CD4-positive, alpha-beta T cell (primary cell): ENCODE measurements at regions not wholly inside any gene's neighbourhood (a gene's known extent, or its start where the extent isn't known, plus 50 kb on each side); places are given as distances from the start of the nearest gene placed in this dataset.

Experiments used
- ATAC-seq: fragments of 200-7000 bp; cut with Tn5 transposase; one replicate; pipeline ENCODE4 v1.10.0; 2022; ENCODE audit warnings: mild to moderate bottlenecking; ENCODE audit not compliant: poor library complexity
- CTCF ChIA-PET: fragments of 350-600 bp; sonication (Branson Sonifier 250); formaldehyde crosslinking; loops from one replicate; lab custom pipeline; 2021; ENCODE audit warnings: antibody characterized with exemption, inconsistent platforms; lab: Charles Lee
- POLR2A ChIA-PET: fragments of 350-600 bp; sonication (Branson Sonifier 250); formaldehyde crosslinking; loops from one replicate; lab custom pipeline; 2021; ENCODE audit warnings: antibody characterized with exemption, inconsistent platforms; lab: Charles Lee
- DNase-seq, 14 experiments: peaks; one replicate each; pipeline ENCODE4 v3.0.0-alpha.2; 2013 to 2020; ENCODE audit warnings: mixed read lengths in 2 of 14
- H3K27ac ChIP-seq, 2 donors: one replicate each; pipeline versions ENCODE4 v1.5.1 to v1.7.0; 2013; ENCODE audit warnings: low read length in 2 of 2, low read depth in 1 of 2, mild to moderate bottlenecking in 1 of 2
- H3K27me3 ChIP-seq, 2 experiments: 1 replicate in 1 of 2; 2 replicates in 1 of 2; pipeline versions ENCODE4 v1.6.1 to v1.7.0; 2013; ENCODE audit warnings: low read length in 2 of 2, control low read depth in 1 of 2, mild to moderate bottlenecking in 1 of 2, moderate library complexity in 1 of 2; ENCODE audit not compliant: insufficient read depth in 2 of 2, control insufficient read depth in 1 of 2
- H3K36me3 ChIP-seq: one replicate; pipeline ENCODE4 v1.6.1; 2013; ENCODE audit warnings: low read length, control low read depth; ENCODE audit not compliant: insufficient read depth
- H3K4me1 ChIP-seq: one replicate; pipeline ENCODE4 v1.6.1; 2013; ENCODE audit warnings: low read length, control low read depth; ENCODE audit not compliant: insufficient read depth
- H3K4me3 ChIP-seq: one replicate; pipeline ENCODE4 v1.5.1; 2013; ENCODE audit warnings: mild to moderate bottlenecking, low read length, moderate library complexity
- H3K9me3 ChIP-seq, 2 experiments: 1 replicate in 1 of 2; 2 replicates in 1 of 2; pipeline versions ENCODE4 v1.6.1 to v1.7.0; 2013; ENCODE audit warnings: low read length in 2 of 2, mild to moderate bottlenecking in 2 of 2, control low read depth in 1 of 2, moderate library complexity in 1 of 2; ENCODE audit not compliant: control insufficient read depth in 1 of 2, insufficient read depth in 1 of 2
- H3K27ac Mint-ChIP-seq: one replicate; pipeline ENCODE4 v1.8.0; 2020; ENCODE audit warnings: mixed read lengths
- H3K27me3 Mint-ChIP-seq: one replicate; pipeline ENCODE4 v1.8.0; 2021; ENCODE audit warnings: mixed read lengths
- H3K36me3 Mint-ChIP-seq: one replicate; pipeline ENCODE4 v1.8.0; 2021; ENCODE audit warnings: low read depth, mixed read lengths
- H3K4me1 Mint-ChIP-seq: one replicate; pipeline ENCODE4 v1.8.0; 2021; ENCODE audit warnings: low read depth, mixed read lengths
- H3K4me3 Mint-ChIP-seq: one replicate; pipeline ENCODE4 v1.8.0; 2020; ENCODE audit warnings: mild to moderate bottlenecking, mixed read lengths
- H3K9me3 Mint-ChIP-seq: one replicate; pipeline ENCODE4 v1.8.0; 2020; ENCODE audit warnings: mixed read lengths
- intact Hi-C, 2 experiments: fragments of 100-400 bp; cut with DNase I in 1 of 2; cut with micrococcal nuclease in 1 of 2; formaldehyde crosslinking; loops; one replicate each; pipeline versions ENCODE4 v1.15.1 to v1.9.0; 2023 to 2025; cut with DNase I, micrococcal nuclease
- TF ChIP-seq, protein P1 (sequence below): fragments of 200-600 bp; IDR thresholded peaks from one replicate; pipeline ENCODE4 v1.8.0; 2022; ENCODE audit warnings: antibody characterized with exemption, mild to moderate bottlenecking

DNA sequence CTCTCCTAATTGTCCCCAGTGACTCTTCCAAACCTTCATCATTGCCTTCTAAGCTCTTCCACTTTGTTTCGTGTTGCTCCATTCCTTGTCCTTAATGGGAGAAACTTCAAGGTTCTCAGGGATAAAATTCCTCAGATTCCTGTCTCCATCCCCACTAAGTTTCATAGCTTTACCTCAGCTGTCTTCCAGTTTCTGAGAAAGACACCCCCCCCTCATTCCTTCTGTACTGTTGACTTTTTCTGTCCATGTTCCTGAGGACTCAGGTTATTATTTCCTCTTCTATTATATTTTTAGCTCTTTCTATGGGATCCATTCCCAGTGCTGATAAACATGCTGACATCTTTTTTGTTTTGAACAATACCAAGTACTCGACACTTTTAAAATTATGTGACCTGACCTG lies 215.3 kb upstream of the PTGFR start:
- Mint-ChIP-seq H3K36me3 (no peaks in the 10 kb centered on the region), H3K27me3 (peaks cover 23% of the 10 kb centered on the region), H3K4me1 (no peaks in the 10 kb centered on the region), H3K9me3 (no peaks in the 10 kb centered on the region), H3K4me3 (no peak overlapping the region), H3K27ac (no peak overlapping the region)
- Histone ChIP-seq H3K4me1 (no peaks in the 10 kb centered on the region), H3K27me3 (no peaks in the 10 kb centered on the region), H3K27ac (no peak overlapping the region), H3K9me3 (no peaks in the 10 kb centered on the region), H3K36me3 (no peaks in the 10 kb centered on the region), H3K4me3 (no peak overlapping the region)
- intact Hi-C loops = no loop called here
- DNase-seq (no peak), ATAC-seq (no peak)
- ChIA-PET CTCF (no interaction called here), POLR2A (no interaction called here)
- TF ChIP-seq, protein P1, sequence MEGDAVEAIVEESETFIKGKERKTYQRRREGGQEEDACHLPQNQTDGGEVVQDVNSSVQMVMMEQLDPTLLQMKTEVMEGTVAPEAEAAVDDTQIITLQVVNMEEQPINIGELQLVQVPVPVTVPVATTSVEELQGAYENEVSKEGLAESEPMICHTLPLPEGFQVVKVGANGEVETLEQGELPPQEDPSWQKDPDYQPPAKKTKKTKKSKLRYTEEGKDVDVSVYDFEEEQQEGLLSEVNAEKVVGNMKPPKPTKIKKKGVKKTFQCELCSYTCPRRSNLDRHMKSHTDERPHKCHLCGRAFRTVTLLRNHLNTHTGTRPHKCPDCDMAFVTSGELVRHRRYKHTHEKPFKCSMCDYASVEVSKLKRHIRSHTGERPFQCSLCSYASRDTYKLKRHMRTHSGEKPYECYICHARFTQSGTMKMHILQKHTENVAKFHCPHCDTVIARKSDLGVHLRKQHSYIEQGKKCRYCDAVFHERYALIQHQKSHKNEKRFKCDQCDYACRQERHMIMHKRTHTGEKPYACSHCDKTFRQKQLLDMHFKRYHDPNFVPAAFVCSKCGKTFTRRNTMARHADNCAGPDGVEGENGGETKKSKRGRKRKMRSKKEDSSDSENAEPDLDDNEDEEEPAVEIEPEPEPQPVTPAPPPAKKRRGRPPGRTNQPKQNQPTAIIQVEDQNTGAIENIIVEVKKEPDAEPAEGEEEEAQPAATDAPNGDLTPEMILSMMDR = no peak

DNA sequence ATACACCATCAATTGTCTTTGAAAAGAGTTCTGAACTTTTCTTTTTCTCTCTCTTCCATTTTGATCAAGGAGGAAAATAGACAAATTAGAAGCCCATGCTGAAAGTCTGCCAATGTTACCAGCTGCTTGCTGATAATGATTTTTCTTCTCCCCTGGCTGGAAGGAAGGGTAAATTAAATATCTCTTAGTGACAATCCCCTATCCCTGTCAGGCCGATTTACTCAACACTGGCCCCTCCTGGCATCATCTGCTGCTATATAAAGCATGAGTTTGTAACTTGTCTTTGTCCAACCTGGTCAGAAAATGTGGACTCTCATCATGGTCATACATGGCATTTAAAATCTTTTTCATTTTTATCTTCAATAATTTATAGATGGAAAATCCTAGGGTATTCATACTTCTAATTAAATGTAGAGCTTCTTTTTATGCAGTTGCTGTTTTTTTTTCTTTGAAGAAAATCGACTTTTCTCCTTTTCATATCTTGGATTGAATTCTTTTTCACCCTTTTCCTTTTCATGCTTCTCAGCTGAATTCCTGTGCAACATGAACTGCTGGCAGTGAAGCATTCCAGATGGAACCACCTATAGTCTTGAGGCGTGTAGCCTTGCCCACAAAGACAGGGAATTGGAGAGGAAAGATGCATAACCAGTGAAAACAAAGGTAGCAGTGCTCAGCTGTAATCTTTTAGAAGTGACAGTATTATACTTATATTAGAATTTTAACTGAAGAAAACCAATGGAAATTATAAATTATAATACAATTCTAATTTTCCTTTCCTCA lies 214.7 kb upstream of the PTGFR start:
- Histone ChIP-seq H3K36me3 (no peaks in the 10 kb centered on the region), H3K27ac (no peak overlapping the region), H3K9me3 (no peaks in the 10 kb centered on the region), H3K27me3 (no peaks in the 10 kb centered on the region), H3K4me1 (no peaks in the 10 kb centered on the region), H3K4me3 (no peak overlapping the region)
- Mint-ChIP-seq H3K27me3 (peaks cover 23% of the 10 kb centered on the region), H3K4me1 (no peaks in the 10 kb centered on the region), H3K4me3 (no peak overlapping the region), H3K36me3 (no peaks in the 10 kb centered on the region), H3K9me3 (no peaks in the 10 kb centered on the region), H3K27ac (no peak overlapping the region)
- DNase-seq = no peak
- TF ChIP-seq, protein P1 = no peak
- ChIA-PET CTCF (no interaction called here), POLR2A (no interaction called here)
- no peak for ATAC-seq
- intact Hi-C loops = no loop called here

DNA sequence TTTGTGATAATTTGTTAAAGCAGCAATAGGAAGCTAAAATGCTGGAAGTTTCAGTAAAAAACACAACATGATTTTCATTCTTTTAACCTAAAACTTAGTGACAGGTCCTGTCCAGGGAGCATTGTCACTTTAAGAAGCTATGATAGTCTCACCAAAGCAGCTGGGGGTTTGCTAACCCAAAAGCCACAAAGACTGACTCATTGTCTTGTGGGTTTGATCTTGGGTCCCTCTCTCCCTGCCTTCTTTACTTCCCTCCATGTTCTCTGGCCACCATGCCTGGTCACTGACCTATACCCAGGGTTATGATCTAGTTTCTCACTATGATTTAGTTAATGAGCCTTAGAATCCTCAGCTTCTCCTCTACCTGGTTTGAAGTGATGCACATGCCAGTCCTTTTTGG lies 213.5 kb upstream of the PTGFR start:
- Mint-ChIP-seq H3K9me3 (no peaks in the 10 kb centered on the region), H3K4me1 (no peaks in the 10 kb centered on the region), H3K27ac (no peak overlapping the region), H3K4me3 (no peak overlapping the region), H3K36me3 (no peaks in the 10 kb centered on the region), H3K27me3 (peaks cover 23% of the 10 kb centered on the region)
- no peaks in the 10 kb centered on the region for H3K36me3 ChIP-seq
- intact Hi-C loops = no loop called here
- POLR2A ChIA-PET = no interaction called here
- H3K27ac ChIP-seq = no peak overlapping the region
- ATAC-seq = no peak
- no peaks in the 10 kb centered on the region for H3K4me1 ChIP-seq
- CTCF ChIA-PET = no interaction called here
- H3K4me3 ChIP-seq = no peak overlapping the region
- DNase-seq = no peak
- TF ChIP-seq, protein P1 = no peak
- no peaks in the 10 kb centered on the region for H3K9me3 ChIP-seq
- no peaks in the 10 kb centered on the region for H3K27me3 ChIP-seq
